ENCODE measurements at regions not wholly inside any gene's neighbourhood (a gene's known extent, or its start where the extent isn't known, plus 50 kb on each side); places are given as distances from the start of the nearest gene placed in this dataset.
"Not testable (repeated sequence)": the region's sequence is repeated elsewhere in the genome, so short reads cannot be mapped to it uniquely, and the experiment has no call there.

DNA sequence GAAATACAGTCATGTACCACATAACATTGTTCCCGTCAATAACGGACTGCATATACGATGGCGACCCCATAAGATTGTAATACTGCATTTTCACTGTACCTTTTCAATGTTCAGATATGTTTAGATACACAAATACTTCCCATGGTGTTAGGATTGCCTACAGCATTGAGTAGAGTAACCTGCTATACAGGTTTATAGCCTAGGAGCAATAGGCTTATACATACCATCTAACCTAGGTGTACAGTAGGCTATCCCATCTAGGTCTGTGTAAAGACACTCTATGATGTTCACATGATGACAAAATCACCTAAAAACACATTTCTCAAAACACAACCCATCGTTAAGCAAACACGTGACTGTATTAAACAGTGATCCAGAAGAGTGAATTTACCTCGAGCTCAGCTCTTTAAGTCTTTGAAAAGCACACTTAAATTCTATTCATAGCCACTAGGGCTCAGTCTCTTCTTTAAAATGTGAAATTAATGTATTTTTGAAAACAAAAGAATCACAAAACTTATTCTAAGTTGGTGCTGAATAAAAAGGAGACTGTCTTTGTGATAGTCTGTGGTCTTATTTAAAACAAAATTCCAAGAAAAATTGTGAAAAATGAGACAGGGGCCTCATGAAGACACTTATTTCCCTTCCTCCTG lies 239.1 kb upstream of the ARID2 start:
- no peak for DNase-seq

DNA sequence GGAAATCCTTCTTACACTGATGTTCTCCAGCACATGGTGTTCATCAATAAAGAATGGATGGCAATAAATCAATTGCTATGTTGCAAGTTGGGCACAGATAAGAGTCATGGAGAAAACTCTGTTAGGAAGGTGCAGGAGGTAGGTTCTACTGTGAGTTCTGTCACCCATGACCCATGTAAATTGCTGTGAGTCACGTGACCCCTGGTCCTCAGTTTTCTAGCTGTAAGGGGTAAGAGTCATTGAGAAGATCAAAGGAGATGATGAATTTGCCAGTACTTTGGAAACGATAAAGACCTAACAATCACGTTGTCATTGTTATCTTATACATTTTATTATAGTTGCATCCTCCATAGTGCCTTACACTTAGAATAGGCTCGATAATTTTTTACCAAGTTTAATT lies 235.2 kb upstream of the ARID2 start:
- DNase-seq = no peak

DNA sequence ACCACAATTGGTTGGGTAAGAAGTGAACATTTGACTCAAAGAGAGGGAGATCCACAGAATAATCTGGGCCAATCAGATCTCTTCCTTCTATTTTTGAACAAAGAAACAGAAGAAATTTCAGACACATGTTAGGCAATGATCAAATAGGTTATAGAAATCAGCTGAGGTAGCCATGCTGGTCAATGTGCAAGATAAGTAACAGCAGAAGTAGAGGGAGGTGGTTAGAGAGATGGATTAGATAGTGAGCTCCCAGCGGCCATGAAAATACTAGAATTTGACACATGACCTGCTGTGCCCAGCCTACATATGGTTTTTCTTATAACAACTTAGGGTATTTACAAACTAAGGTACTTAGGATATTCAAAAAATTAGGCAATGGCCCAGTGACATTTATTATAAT lies 230.9 kb upstream of the ARID2 start:
- DNase-seq = no peak

DNA sequence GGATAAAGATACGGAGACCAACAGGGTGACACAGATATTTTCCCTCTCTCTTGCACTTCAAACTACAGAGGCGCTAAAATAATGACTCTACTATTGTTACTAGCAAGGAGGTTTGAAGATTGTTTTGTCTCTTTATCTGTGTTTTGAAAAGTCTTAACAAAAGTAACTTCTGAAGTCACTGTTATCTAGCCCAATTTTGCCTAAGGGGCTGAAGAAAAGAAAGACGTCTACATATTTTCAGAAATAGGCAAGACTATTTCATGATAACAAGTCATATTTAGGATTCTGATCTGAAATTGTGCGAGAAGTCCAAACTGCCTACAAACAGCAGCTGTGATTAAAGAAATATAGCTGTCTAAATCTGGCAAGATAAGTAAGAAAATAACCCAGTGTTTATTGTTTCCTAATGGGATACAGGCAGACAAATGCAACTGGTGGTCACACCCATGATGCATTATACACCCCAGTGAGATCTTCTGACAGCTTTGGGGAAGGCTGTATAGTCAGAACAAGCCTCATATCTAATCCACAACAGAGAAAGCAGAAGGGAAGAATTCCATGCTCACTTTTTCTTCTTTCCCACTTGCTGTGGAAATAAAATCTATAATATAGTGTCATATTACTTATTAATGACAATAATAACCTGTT lies 226.9 kb upstream of the ARID2 start:
- no peak for DNase-seq

DNA sequence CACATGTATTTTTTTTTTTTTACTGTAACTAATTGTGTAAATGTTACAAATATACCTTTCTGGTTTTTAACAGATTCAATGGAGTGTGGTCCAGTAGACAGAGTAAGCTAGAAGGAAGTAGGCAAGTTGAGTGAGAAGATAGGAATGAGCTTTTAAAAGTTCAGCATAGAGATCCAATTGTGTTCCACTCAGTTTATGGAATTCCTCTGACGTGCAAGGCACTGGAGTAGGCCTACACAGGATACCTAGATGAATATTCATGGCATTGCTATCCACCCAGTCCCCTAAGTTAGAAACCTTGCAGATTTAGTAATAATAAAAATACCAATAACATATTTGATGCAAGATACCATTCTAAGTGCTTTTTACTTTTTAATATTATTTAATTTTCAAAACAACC lies 225.6 kb upstream of the ARID2 start:
- DNase-seq = no peak

DNA sequence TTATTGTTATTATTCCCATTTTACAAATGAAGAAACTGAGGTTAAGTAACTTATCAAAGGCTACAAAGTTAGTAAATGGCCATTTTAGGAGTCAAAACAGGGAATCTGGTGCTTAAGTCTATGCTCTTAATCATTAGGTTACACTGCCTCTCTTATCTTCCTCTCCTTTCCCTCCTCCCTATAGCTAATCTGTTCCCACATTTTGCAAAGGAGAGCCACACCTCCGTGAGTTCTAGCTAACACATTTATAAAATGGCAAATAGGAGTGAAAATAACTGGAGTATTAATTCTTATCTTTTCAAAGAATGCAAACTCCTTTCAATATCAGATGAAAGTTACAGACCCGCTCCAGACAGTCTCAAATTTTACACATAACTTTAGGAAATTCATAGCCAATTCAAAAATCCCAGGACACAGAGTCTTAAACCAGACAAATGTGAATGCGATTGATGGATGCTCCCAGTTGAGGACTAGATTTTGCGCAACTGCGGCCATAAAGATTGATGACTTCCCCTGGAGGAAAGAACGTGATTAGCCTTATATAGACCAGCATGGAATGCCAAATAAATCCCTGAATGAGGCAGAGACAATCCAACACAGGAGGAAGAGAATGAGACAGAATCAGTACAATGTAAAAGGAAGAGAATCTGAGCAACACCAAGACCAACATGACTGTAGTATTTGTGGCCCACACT lies 225.0 kb upstream of the ARID2 start:
- no peak for DNase-seq

DNA sequence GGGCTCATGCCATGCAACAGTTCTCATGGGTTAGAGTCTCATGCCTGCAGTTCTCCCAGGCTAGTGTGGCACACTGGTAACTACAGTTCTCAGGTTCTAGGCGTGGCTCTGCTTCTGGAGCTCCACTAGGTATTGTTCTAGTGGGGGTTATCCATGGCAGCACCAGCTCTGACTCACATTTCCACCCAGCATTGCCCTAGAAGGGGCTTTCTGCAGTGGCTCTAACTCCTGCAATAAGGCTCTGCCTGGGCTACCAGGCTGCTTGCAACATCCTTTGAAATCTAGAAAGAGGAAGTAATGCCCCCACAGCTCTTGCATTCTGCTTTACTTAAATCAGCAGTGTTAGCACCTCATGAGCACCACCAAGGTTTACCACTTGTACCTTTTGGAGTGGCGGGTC lies 220.3 kb upstream of the ARID2 start:
- DNase-seq = no peak

DNA sequence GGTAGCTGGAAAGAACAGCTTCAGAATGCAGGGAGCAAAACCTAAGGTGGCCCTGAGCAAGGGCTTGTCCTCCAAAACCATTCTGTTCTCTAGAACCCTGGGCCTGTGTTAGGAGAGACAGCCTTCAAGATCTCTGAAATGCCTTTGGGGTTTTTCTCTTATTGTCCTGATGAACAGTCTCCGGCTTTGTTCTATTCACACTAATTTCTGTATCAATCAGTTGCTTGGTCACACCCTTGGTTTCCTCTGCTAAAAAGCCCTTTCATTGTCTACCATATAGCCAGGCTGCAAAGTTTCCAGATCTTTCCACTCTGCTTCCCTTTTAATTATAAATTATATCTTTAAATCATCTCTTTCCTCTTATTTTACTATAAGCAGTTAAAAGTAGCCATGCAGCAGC lies 219.9 kb upstream of the ARID2 start:
- no peak for DNase-seq

DNA sequence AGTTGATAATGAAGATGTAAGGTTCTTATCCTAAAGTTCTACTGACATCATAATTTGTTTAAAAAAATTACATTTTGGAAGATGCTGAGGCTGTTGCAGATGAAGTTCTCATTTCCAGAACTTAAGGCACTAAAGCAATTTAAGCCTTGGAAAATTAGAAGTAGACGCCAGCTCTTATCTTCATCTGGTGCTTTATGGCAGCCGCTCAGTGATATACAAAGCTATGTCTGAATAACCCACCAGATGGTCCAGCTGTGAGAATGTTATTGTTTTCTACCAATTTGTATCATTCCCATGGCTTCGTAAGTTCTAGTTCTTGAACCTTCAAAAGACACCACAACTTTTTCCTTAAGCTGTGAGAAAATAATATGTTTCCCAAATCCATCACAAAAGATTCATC lies 212.1 kb upstream of the ARID2 start:
- peak; percentile 21 for DNase-seq

DNA sequence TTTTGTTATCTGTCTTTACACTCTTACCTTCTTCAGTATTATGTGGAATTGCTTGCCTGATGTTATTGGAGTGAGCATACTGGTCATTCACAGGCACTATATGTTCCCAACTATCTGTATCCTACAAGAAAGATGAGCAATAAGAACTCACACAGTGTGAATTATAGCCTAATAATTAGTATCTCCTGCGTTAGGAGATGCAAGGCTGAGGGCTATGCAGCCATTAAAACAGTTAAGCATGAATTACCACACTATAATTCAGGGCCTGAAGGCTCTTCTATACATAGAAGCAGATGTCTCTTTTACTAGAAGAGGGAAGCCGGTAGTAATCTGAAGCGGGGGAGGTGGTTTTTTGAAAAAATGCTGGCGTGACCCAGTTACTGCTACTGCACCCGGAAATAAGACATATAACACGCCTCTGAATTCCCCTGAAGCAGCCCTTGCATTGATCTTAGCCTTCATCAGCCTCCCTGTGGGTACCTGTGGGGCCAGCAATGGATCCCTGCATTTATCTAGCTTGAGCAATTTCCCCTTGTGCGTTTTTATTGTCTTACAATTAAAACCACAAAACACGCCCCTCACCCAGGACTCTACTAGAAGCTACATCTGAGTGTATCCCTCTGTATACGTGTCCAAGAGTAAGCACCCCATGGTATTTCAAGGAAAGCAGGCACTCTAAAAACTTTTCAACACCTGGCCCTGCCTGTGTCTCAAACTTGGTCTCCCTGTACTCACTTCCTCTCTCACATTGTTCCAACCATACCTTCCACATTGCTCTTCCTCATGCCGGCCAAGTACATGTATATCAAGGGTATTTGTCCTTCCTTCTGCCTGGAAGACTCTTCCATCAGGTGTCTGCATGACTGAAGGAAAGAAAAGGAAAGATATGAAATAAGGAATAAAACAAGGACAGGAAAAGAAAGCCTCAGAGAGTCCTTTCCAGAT lies 210.9 kb upstream of the ARID2 start:
- DNase-seq = no peak

DNA sequence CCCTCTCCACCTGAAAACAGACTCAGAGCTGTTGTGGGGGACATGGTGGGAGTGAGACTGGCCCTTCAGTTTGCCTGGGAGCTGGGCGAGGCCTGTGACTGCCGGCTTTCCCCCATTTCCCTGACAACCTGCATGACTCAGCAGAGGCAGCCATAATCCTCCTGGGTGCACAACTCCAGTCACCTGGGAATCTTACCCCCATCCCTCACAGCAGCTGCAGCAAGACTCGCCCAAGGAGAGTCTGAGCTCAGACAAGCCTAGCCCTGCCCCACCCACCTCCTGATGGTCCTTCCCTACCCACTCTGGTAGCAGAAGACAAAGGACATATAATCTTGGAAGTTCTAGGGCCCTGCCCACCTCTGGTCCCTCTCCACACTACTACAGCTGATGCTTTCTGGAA lies 207.3 kb upstream of the ARID2 start:
- DNase-seq = no peak

DNA sequence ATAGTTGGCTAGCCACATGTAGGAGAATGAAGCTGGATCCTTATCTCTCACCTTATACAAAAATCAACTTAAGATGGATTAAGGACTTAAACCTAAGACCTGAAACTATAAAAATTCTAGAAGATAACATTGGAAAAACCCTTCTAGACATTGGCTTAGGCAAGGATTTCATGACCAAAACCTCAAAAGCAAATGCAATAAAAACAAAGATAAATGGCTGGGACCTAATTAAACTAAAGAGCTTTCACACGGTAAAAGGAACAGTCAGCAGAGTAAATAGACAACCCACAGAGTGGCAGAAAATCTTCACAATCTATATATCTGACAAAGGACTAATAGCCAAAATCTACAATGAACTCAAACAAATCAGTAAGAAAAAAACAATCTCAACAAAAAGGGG lies 202.7 kb upstream of the ARID2 start:
- not testable (repeated sequence) for DNase-seq

DNA sequence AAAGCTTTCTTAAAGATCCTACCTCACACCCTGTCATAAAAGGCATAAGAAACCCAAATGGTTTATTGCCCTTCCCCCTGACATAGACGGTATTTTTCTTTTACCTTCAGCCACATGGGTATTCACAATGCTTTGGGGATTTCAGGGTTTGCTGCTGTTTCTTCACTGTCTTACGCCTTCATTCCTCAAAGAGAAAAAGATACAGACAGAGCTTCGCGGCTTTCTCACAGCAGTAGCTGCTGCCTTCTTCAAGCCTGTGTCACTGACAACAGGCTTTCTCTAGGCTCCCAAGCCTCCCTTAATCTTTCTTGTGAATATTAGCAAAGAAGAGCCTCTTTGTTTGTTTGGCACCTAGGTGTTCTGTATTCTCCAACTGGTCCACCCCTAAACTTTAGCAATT lies 197.4 kb upstream of the ARID2 start:
- DNase-seq = no peak

DNA sequence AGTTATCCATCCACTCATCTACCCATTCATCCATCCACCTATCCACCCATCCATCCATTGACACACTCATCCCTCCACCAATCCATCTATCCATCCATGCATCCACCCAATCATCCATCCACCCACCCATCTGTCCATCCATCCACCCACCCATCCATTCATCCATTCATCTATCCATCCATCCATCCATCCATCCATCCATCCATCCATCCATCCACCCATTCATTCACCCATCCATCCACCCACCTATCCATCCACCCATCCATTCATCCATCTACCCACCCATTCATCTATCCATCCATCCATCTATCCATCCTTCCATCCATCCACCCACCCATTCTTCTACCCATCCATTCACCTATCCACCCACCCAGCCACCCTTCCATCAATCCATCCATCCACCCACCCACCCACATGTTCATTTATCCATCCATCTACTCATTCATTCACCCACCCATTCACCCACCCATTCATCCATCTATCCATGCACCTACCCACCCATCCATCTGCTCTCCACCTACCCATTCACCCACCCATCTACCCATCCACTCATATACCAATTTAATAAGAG lies 193.8 kb upstream of the ARID2 start:
- DNase-seq = no peak

DNA sequence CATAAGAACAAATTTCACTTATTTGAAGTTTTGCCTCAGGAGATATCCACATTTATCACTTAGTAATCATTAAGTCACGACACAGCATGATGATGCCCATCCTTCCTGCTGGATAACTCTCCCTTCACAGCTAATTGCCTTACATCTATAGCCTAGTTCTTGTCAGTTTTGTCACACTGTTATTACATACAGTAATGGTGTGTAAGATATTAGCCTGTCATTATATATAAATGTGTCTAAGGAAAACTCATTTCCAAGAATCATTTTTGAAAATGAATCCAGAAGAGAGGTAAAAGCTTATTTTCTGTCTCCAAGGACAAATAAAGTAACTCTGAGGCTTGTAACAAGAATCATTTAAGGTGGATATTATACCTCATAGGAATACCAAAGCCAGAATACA lies 193.2 kb upstream of the ARID2 start:
- DNase-seq = no peak

DNA sequence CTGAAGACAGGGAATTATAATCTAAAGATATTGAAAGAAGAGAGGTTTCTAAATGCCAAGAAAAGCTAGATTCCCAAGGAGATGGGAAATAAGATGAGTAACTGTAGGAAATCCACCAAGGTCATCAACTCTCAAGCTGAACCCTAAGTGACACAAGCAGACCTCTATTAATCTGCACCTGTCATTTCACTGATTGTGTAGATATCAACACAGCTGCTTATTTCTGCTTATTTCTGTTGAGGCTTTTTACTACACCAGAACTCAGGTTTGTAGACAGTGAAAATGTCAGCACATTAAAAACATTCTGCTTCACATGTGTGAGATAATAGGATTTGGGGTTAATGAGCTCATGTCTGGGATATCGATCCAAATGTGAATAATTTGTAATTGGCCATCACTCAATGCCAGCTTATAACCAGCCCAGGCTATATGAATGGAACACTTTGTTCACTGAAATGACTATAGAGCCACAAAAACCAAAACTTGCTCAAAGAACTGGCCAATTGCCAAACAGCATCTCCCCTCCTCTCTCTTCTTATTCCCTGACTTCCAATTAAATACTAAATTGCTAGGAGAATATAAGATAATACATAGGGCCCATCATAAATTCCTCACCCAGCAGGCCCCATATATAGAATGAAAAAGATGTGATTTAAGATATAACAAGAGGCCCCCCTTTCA lies 188.7 kb upstream of the ARID2 start:
- peak; percentile 32 for DNase-seq

DNA sequence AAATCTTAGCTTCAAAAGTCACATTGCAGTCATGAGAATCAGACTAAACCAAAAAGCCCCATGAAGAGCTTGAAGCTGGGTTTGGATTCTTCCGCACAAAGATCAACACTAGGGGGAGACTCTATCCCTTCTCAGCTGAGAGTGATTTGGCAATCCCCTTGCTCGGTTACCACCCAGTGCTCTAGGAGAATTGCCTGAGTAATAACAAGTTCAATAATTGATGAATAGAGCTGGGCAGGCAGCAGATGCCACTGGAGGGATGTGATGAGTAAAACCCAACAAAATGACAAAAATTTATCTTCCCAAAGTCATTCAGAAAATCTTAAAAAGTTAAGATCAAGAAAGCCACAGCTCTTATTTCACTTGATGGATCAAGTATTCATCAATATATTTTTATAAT lies 185.6 kb upstream of the ARID2 start:
- DNase-seq = peak; percentile 89

DNA sequence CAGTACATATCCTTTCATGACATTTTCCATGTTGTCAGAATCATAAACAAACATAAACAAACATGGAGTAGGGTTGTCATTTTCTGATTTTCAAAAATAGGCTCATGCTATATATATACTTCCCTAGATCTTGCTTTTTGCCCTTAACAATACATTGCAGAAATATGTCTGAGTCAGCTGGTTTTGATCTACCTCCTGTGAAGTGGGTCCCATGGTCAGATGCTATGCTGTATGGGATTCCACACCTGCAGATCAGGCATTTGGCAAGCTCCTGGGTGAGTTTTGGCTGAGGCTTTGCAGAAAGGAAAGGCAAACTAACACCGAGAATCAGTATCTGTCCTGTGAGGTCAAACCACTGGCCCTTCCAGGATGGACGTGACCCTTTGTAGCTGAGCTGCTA lies 183.0 kb upstream of the ARID2 start:
- DNase-seq = no peak

DNA sequence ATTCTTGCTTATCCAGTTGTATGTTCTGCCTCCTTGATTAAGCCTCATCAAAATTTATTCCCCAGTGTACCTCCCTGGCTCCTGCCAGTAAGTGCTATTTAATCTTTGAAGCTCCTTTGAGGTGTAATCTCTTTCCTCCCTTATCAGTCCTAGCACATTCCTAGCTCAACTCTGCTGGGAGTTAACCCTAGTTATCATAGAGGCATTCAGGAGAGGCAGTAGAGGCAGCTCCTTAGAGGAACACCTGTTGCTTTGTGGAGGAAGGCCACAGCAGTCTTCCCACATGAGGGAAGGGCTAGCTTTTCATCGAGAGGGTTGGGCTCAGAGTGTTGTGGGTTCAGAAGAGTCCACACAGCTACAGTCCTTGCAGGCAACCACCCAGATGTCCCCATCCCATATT lies 182.4 kb upstream of the ARID2 start:
- DNase-seq = no peak

DNA sequence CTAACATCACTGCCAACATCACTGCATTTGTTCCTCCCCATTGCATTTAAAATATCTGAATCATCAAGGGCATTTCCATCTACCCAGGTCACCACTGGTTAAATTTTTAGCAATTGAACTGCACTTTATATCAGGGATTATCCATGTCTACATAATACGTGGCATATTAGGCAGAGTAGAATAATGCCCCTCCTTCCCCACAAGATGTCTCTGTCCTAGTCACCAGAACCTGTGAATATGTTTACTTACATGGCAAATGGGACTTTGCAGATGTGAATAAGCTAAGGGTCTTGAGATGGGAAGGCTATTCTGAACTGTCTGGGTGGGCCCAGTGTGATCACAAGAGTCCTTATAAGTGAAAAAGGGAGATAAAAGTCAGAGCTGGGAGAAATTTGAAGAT lies 181.7 kb upstream of the ARID2 start:
- DNase-seq = no peak

DNA sequence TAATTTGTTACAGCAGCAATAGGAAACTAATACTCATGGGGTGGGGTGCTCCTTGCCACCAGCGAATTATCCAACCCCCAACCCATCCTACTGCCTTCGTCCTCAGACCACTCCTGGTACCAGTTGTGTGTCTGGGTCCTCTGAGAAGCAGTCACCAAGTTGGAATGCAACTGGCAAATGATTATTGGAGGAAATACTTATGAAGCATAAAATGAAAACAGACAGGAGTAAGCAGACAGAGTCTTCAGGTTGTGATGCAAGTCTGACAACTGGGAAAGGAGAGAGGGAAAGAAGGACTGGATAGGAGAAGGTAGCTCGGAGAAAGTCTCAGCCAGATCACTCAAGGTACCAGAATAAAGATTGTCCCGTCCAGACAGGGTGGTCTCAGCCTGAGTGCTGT lies 181.1 kb upstream of the ARID2 start:
- DNase-seq = no peak

DNA sequence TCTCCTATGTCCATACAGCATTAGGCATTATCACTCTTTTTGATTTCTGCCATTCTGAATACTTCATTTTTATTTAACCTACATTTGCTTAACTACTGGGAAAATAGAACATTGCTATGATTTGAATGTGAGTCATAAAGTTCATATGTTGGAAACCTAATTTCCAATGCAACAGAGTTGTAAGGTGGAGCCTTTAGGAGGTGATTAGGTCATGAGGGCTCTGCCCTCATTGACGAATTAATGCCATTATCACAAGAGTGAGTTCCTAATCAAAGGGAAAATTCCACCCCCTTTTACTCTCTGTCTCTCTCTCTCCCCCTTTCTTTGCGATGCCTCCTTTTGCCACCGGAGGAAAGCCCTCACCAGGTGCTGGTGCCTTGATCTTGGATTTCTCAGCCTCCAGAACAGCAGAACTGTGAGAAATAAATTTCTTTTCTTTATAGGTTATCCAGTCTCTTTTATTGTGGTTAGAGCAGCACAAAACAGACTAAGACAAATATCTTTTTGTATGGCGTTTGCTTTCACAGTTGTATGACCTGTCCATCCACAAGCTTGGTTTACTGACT lies 180.1 kb upstream of the ARID2 start:
- no peak for DNase-seq
